Tibial nerve (tissue), 4 donors: ENCODE measurements at regions not wholly inside any gene's neighbourhood (a gene's known extent, or its start where the extent isn't known, plus 50 kb on each side); places are given as distances from the start of the nearest gene placed in this dataset.

Experiments
- DNase-seq, 2 donors: peaks; one replicate each; pipeline ENCODE4 v3.0.0-alpha.2; 2019; ENCODE audit warnings: low spot score in 2 of 2
- H3K27ac ChIP-seq, 4 donors: fragments of 200-600 bp; sonication (generic) in 3 of 4; one replicate each; pipeline ENCODE4 v1.5.1; 2017 to 2019; ENCODE audit warnings: mild to moderate bottlenecking in 1 of 4
- H3K27me3 ChIP-seq, 2 donors: fragments of 200-600 bp; sonication (generic) in 1 of 2; one replicate each; pipeline versions ENCODE4 v1.5.1 to v1.6.0; 2017 to 2019
- H3K36me3 ChIP-seq, 3 donors: fragments of 200-600 bp; sonication (generic); one replicate each; pipeline ENCODE4 v1.5.1; 2018 to 2019
- H3K4me1 ChIP-seq, 4 donors: fragments of 200-600 bp; sonication (generic) in 3 of 4; one replicate each; pipeline ENCODE4 v1.5.1; 2017 to 2019
- H3K4me3 ChIP-seq, 4 donors: fragments of 200-600 bp; sonication (generic) in 3 of 4; one replicate each; pipeline ENCODE4 v1.5.1; 2017 to 2019; ENCODE audit warnings: mild to moderate bottlenecking in 1 of 4, moderate library complexity in 1 of 4
- H3K9me3 ChIP-seq, 4 donors: fragments of 200-600 bp; sonication (generic) in 3 of 4; one replicate each; pipeline ENCODE4 v1.5.1; 2017 to 2019
- CTCF ChIP-seq, 5 experiments: fragments of 200-600 bp in 3 of 5; fragments of 450-650 bp in 2 of 5; sonication (generic) in 3 of 5; IDR thresholded peaks; one replicate each; pipeline ENCODE4 v1.5.1; 2016 to 2019; ENCODE audit warnings: antibody characterized with exemption in 5 of 5, mild to moderate bottlenecking in 3 of 5, moderate library complexity in 2 of 5
- EP300 ChIP-seq, 2 donors: sonication (generic); formaldehyde crosslinking; IDR thresholded peaks; one replicate each; pipeline ENCODE4 v1.6.1; 2017; ENCODE audit warnings: antibody characterized with exemption in 2 of 2, mild to moderate bottlenecking in 1 of 2
- POLR2A ChIP-seq, 2 donors: fragments of 450-650 bp; IDR thresholded peaks; one replicate each; pipeline ENCODE4 v1.6.1; 2017; ENCODE audit warnings: antibody characterized with exemption in 2 of 2, mild to moderate bottlenecking in 2 of 2, moderate library complexity in 2 of 2
- WGBS, 2 donors: methylation state at CpG; one replicate each; pipeline ENCODE4 v1.1.5; 2018; 5-methylcytosine and 5-hydroxymethylcytosine counted together

GRCh38 chr2:117470311-117471095 is 344.0 kb upstream of the DDX18 start:
- TF ChIP-seq CTCF (IDR thresholded peaks at IDR 0.05) (peak; percentile 24 to 47 (median 34)), EP300 (IDR thresholded peaks at IDR 0.05) (no peak)
- WGBS, 2 donors, result 70 to 79% methylated on average over 7 of the region's 7 CpGs

DNA sequence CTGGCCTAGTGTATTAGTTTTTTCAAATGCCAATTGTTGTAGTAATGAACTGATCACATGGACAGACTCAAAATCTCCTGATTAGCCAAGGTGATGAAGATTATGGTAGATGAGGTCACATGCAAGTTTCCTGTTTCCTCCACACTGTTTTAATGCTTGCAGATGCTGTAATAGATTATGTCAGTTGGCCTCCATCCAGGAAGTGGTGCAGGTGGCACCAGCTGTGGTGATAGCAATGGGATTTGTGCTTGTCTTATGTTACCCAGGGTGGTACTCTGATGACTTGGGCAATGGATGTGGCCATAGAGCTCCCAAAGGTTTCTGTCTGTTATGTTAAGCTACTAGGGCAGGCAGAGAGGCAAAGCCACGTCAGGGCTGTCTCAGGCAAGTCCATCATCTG is 332.9 kb upstream of the DDX18 start:
- no peak for TF ChIP-seq EP300 (IDR thresholded peaks at IDR 0.05)
- no peak for TF ChIP-seq CTCF (IDR thresholded peaks at IDR 0.05)
- no peak for TF ChIP-seq POLR2A (IDR thresholded peaks at IDR 0.05)
- Histone ChIP-seq H3K9me3 (peaks cover 0 to 43% (median 5%) of the 10 kb centered on the region in 4 donors), H3K27ac (no peak overlapping the region), H3K4me3 (no peak overlapping the region), H3K27me3 (no peaks in the 10 kb centered on the region), H3K4me1 (no peaks in the 10 kb centered on the region), H3K36me3 (no peaks in the 10 kb centered on the region)
- no peak for DNase-seq
- 33 to 50% methylated on average over 1 of the region's 1 CpG for WGBS, 2 donors

More at GRCh38 chr2:117470311-117471095, 344.0 kb upstream of the DDX18 start:
- DNase-seq, result no peak
- no peaks in the 10 kb centered on the region for H3K27me3 ChIP-seq
- no peak overlapping the region for H3K27ac ChIP-seq
- H3K9me3 ChIP-seq, result peaks cover 0 to 2% (median 0%) of the 10 kb centered on the region in 4 donors
- no peak overlapping the region for H3K4me3 ChIP-seq
- H3K4me1 ChIP-seq, result no peaks in the 10 kb centered on the region
- H3K36me3 ChIP-seq, result no peaks in the 10 kb centered on the region

DNA sequence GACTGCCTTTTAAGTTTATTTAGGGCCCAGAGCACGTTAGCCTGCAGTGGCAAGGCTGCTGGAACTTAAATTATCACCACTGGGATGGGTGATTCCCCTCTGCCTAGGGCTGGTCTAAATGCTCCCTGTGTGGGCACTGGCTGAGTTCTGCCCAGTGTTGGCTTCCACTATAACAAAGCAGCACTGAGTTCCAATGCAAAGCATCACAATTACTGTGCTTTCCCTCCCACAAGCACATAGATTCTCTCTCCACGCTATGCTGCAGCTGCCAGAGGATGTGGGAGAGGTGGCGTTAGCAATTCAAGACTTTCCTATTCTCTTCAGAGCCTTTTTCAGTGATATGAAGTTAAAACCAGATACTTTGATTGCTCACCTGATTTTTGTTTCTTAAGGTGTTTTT is 328.9 kb upstream of the DDX18 start:
- H3K9me3 ChIP-seq, result peaks cover 0 to 11% (median 0%) of the 10 kb centered on the region in 4 donors
- no peak for DNase-seq
- H3K27ac ChIP-seq, result no peak overlapping the region
- TF ChIP-seq EP300 (IDR thresholded peaks at IDR 0.05) (no peak), POLR2A (IDR thresholded peaks at IDR 0.05) (no peak)
- no peaks in the 10 kb centered on the region for H3K36me3 ChIP-seq
- H3K4me1 ChIP-seq, result no peaks in the 10 kb centered on the region
- no peaks in the 10 kb centered on the region for H3K27me3 ChIP-seq
- H3K4me3 ChIP-seq, result no peak overlapping the region
- 55 to 65% methylated on average over 3 of the region's 3 CpGs for WGBS, 2 donors

GRCh38 chr2:117486081-117486480 is 328.4 kb upstream of the DDX18 start:
- no peaks in the 10 kb centered on the region for H3K36me3 ChIP-seq
- H3K4me3 ChIP-seq, result no peak overlapping the region
- H3K27ac ChIP-seq, result no peak overlapping the region
- H3K4me1 ChIP-seq, result no peaks in the 10 kb centered on the region
- H3K27me3 ChIP-seq, result no peaks in the 10 kb centered on the region
- WGBS, 2 donors, result 56 to 62% methylated on average over 2 of the region's 2 CpGs
- H3K9me3 ChIP-seq, result peaks cover 0 to 6% (median 0%) of the 10 kb centered on the region in 4 donors
- no peak for DNase-seq
- TF ChIP-seq EP300 (IDR thresholded peaks at IDR 0.05), result no peak
- no peak for TF ChIP-seq POLR2A (IDR thresholded peaks at IDR 0.05)
- TF ChIP-seq CTCF (IDR thresholded peaks at IDR 0.05), result no peak

- TF ChIP-seq POLR2A (IDR thresholded peaks at IDR 0.05), result no peak
- no peak for TF ChIP-seq CTCF (IDR thresholded peaks at IDR 0.05)
- TF ChIP-seq EP300 (IDR thresholded peaks at IDR 0.05), result no peak
- no peak overlapping the region for H3K27ac ChIP-seq
- H3K4me1 ChIP-seq, result no peaks in the 10 kb centered on the region
- DNase-seq, result no peak
- no peaks in the 10 kb centered on the region for H3K36me3 ChIP-seq
- H3K4me3 ChIP-seq, result no peak overlapping the region
- H3K27me3 ChIP-seq, result no peaks in the 10 kb centered on the region
- 74 to 92% methylated on average over 3 of the region's 3 CpGs for WGBS, 2 donors
- H3K9me3 ChIP-seq, result no peaks in the 10 kb centered on the region
Measured at GRCh38 chr2:117492209-117492851, 322.2 kb upstream of the DDX18 start.
